ENCODE measurements at regions not wholly inside any gene's neighbourhood (a gene's known extent, or its start where the extent isn't known, plus 50 kb on each side); places are given as distances from the start of the nearest gene placed in this dataset.
"Not testable (repeated sequence)": the region's sequence is repeated elsewhere in the genome, so short reads cannot be mapped to it uniquely, and the experiment has no call there.

GRCh38 chr11:82404981-82405380 lies 328.7 kb downstream of the FAM181B start:
- peaks cover 9% of the 10 kb centered on the region for H3K9me3 ChIP-seq (ENCODE audit: control insufficient read depth, low read length)
- no peak overlapping the region for H4K8ac ChIP-seq (ENCODE audit: low read length)
- no peak overlapping the region for H3K27ac ChIP-seq (ENCODE audit: low read length, poor library complexity, severe bottlenecking)
- H2BK12ac ChIP-seq (ENCODE audit: low read length in 2 of 2), result no peak overlapping the region
- no peak overlapping the region for H2AK5ac ChIP-seq (ENCODE audit: low read length, severe bottlenecking)
- no peak overlapping the region for H4K91ac ChIP-seq (ENCODE audit: low read length)
- no peak overlapping the region for H3K4ac ChIP-seq (ENCODE audit: low read depth in 1 of 2, low read length in 2 of 2)
- no peak overlapping the region for H3K9ac ChIP-seq (ENCODE audit: low read length)
- H3K27me3 ChIP-seq (ENCODE audit: control insufficient read depth in 1 of 2, insufficient read depth in 1 of 2, low read length in 2 of 2), result no peaks in the 10 kb centered on the region
- no peak overlapping the region for H2BK120ac ChIP-seq (ENCODE audit: low read depth, low read length)
- DNase-seq, result no peak
- H2BK15ac ChIP-seq (ENCODE audit: low read depth, poor library complexity, severe bottlenecking), result no peak overlapping the region
- H2AFZ ChIP-seq (ENCODE audit: low read depth, low read length), result no peak overlapping the region
- no peaks in the 10 kb centered on the region for H3K79me1 ChIP-seq (replicated peaks; ENCODE audit: low read length, poor library complexity, severe bottlenecking)
- no peaks in the 10 kb centered on the region for H3K4me1 ChIP-seq (ENCODE audit: control insufficient read depth, insufficient read depth, low read depth, low read length)
- H3K36me3 ChIP-seq (ENCODE audit: control insufficient read depth in 1 of 2, insufficient read depth in 2 of 2, low read depth in 1 of 2, low read length in 2 of 2), result no peaks in the 10 kb centered on the region
- no peak overlapping the region for H3K18ac ChIP-seq (ENCODE audit: low read depth in 1 of 2, low read length in 2 of 2)
- H3K4me3 ChIP-seq (ENCODE audit: insufficient read depth in 1 of 2, low read depth in 1 of 2, low read length in 2 of 2), result no peak overlapping the region
- H3K14ac ChIP-seq (ENCODE audit: low read length in 2 of 2), result no peak overlapping the region
- no peak overlapping the region for H2BK5ac ChIP-seq (ENCODE audit: low read depth, low read length, poor library complexity, severe bottlenecking)
- no peak overlapping the region for H3K4me2 ChIP-seq (ENCODE audit: low read length, poor library complexity, severe bottlenecking)
- WGBS, result 87% methylated on average over 4 of the region's 5 CpGs
- H3K23ac ChIP-seq (ENCODE audit: low read length in 2 of 2), result no peak overlapping the region

- Histone ChIP-seq H3K14ac (ENCODE audit: low read length in 2 of 2) (no peak overlapping the region), H3K27me3 (ENCODE audit: control insufficient read depth in 1 of 2, insufficient read depth in 1 of 2, low read length in 2 of 2) (no peaks in the 10 kb centered on the region), H3K18ac (ENCODE audit: low read depth in 1 of 2, low read length in 2 of 2) (no peak overlapping the region), H4K91ac (ENCODE audit: low read length) (no peak overlapping the region), H2AFZ (ENCODE audit: low read depth, low read length) (no peak overlapping the region), H2BK15ac (ENCODE audit: low read depth, poor library complexity, severe bottlenecking) (no peak overlapping the region), H2BK12ac (ENCODE audit: low read length in 2 of 2) (no peak overlapping the region), H3K79me1 (replicated peaks; ENCODE audit: low read length, poor library complexity, severe bottlenecking) (no peaks in the 10 kb centered on the region), H3K4ac (ENCODE audit: low read depth in 1 of 2, low read length in 2 of 2) (no peak overlapping the region), H3K9ac (ENCODE audit: low read length) (no peak overlapping the region), H2BK5ac (ENCODE audit: low read depth, low read length, poor library complexity, severe bottlenecking) (no peak overlapping the region), H2AK5ac (ENCODE audit: low read length, severe bottlenecking) (no peak overlapping the region), H3K4me2 (ENCODE audit: low read length, poor library complexity, severe bottlenecking) (no peak overlapping the region), H4K8ac (ENCODE audit: low read length) (no peak overlapping the region), H3K4me3 (ENCODE audit: insufficient read depth in 1 of 2, low read depth in 1 of 2, low read length in 2 of 2) (no peak overlapping the region), H3K36me3 (ENCODE audit: control insufficient read depth in 1 of 2, insufficient read depth in 2 of 2, low read depth in 1 of 2, low read length in 2 of 2) (no peaks in the 10 kb centered on the region), H3K9me3 (ENCODE audit: control insufficient read depth, low read length) (peaks cover 9% of the 10 kb centered on the region), H2BK120ac (ENCODE audit: low read depth, low read length) (no peak overlapping the region), H3K4me1 (ENCODE audit: control insufficient read depth, insufficient read depth, low read depth, low read length) (no peaks in the 10 kb centered on the region), H3K23ac (ENCODE audit: low read length in 2 of 2) (no peak overlapping the region), H3K27ac (ENCODE audit: low read length, poor library complexity, severe bottlenecking) (no peak overlapping the region)
- 90% methylated on average over 49 of the region's 49 CpGs for WGBS
- DNase-seq, result no peak
Observed at GRCh38 chr11:82403640-82404305, 329.9 kb downstream of the FAM181B start.

GRCh38 chr11:82398300-82398815 lies 335.3 kb downstream of the FAM181B start:
- Histone ChIP-seq H2BK5ac (ENCODE audit: low read depth, low read length, poor library complexity, severe bottlenecking) (no peak overlapping the region), H3K27me3 (ENCODE audit: control insufficient read depth in 1 of 2, insufficient read depth in 1 of 2, low read length in 2 of 2) (no peaks in the 10 kb centered on the region), H3K79me1 (replicated peaks; ENCODE audit: low read length, poor library complexity, severe bottlenecking) (no peaks in the 10 kb centered on the region), H3K9me3 (ENCODE audit: control insufficient read depth, low read length) (peaks cover 5% of the 10 kb centered on the region), H3K4me3 (ENCODE audit: insufficient read depth in 1 of 2, low read depth in 1 of 2, low read length in 2 of 2) (no peak overlapping the region), H2BK120ac (ENCODE audit: low read depth, low read length) (no peak overlapping the region), H2BK12ac (ENCODE audit: low read length in 2 of 2) (no peak overlapping the region), H3K14ac (ENCODE audit: low read length in 2 of 2) (no peak overlapping the region), H3K4me1 (ENCODE audit: control insufficient read depth, insufficient read depth, low read depth, low read length) (no peaks in the 10 kb centered on the region), H3K4me2 (ENCODE audit: low read length, poor library complexity, severe bottlenecking) (no peak overlapping the region), H3K4ac (ENCODE audit: low read depth in 1 of 2, low read length in 2 of 2) (no peak overlapping the region), H2AK5ac (ENCODE audit: low read length, severe bottlenecking) (no peak overlapping the region), H3K36me3 (ENCODE audit: control insufficient read depth in 1 of 2, insufficient read depth in 2 of 2, low read depth in 1 of 2, low read length in 2 of 2) (no peaks in the 10 kb centered on the region), H4K8ac (ENCODE audit: low read length) (no peak overlapping the region), H2AFZ (ENCODE audit: low read depth, low read length) (no peak overlapping the region), H3K9ac (ENCODE audit: low read length) (no peak overlapping the region), H3K27ac (ENCODE audit: low read length, poor library complexity, severe bottlenecking) (no peak overlapping the region), H3K23ac (ENCODE audit: low read length in 2 of 2) (no peak overlapping the region), H2BK15ac (ENCODE audit: low read depth, poor library complexity, severe bottlenecking) (no peak overlapping the region), H3K18ac (ENCODE audit: low read depth in 1 of 2, low read length in 2 of 2) (no peak overlapping the region), H4K91ac (ENCODE audit: low read length) (no peak overlapping the region)
- DNase-seq, result no peak
- WGBS, result 78% methylated on average over 4 of the region's 4 CpGs

GRCh38 chr11:82396639-82397038 lies 337.0 kb downstream of the FAM181B start:
- DNase-seq; H3K9ac ChIP-seq (ENCODE audit: low read length); H2BK12ac ChIP-seq (ENCODE audit: low read length in 2 of 2); H3K4me2 ChIP-seq (ENCODE audit: low read length, poor library complexity, severe bottlenecking); H3K27me3 ChIP-seq (ENCODE audit: control insufficient read depth in 1 of 2, insufficient read depth in 1 of 2, low read length in 2 of 2); H4K8ac ChIP-seq (ENCODE audit: low read length); H3K27ac ChIP-seq (ENCODE audit: low read length, poor library complexity, severe bottlenecking); H4K91ac ChIP-seq (ENCODE audit: low read length); H2BK5ac ChIP-seq (ENCODE audit: low read depth, low read length, poor library complexity, severe bottlenecking); H3K23ac ChIP-seq (ENCODE audit: low read length in 2 of 2); H3K9me3 ChIP-seq (ENCODE audit: control insufficient read depth, low read length); H2AFZ ChIP-seq (ENCODE audit: low read depth, low read length); H3K14ac ChIP-seq (ENCODE audit: low read length in 2 of 2); H3K79me1 ChIP-seq (replicated peaks; ENCODE audit: low read length, poor library complexity, severe bottlenecking); H3K4ac ChIP-seq (ENCODE audit: low read depth in 1 of 2, low read length in 2 of 2); H2BK15ac ChIP-seq (ENCODE audit: low read depth, poor library complexity, severe bottlenecking); H3K4me1 ChIP-seq (ENCODE audit: control insufficient read depth, insufficient read depth, low read depth, low read length); H2AK5ac ChIP-seq (ENCODE audit: low read length, severe bottlenecking); H3K36me3 ChIP-seq (ENCODE audit: control insufficient read depth in 1 of 2, insufficient read depth in 2 of 2, low read depth in 1 of 2, low read length in 2 of 2); H2BK120ac ChIP-seq (ENCODE audit: low read depth, low read length); H3K4me3 ChIP-seq (ENCODE audit: insufficient read depth in 1 of 2, low read depth in 1 of 2, low read length in 2 of 2); H3K18ac ChIP-seq (ENCODE audit: low read depth in 1 of 2, low read length in 2 of 2): not testable (repeated sequence)
- WGBS, result 85% methylated on average over 5 of the region's 5 CpGs
